Inferior parietal cortex (tissue), 1 donor: ENCODE measurements at regions not wholly inside any gene's neighbourhood (a gene's known extent, or its start where the extent isn't known, plus 50 kb on each side); places are given as distances from the start of the nearest gene placed in this dataset.
"Not testable (repeated sequence)": the region's sequence is repeated elsewhere in the genome, so short reads cannot be mapped to it uniquely, and the experiment has no call there.

Experiments used
- DNase-seq: peaks from one replicate; pipeline ENCODE4 v3.0.0-alpha.2; 2016; ENCODE audit errors: extremely low spot score

GRCh38 chr15:31669158-31669908 lies 342.7 kb downstream of the KLF13 start:
- not testable (repeated sequence) for DNase-seq

- DNase-seq = not testable (repeated sequence)
Observed at GRCh38 chr15:31673263-31673662, 346.6 kb downstream of the KLF13 start.

GRCh38 chr15:31681529-31682259 lies 348.6 kb upstream of the CHRNA7 start:
- not testable (repeated sequence) for DNase-seq

- DNase-seq = not testable (repeated sequence)
Observed at GRCh38 chr15:31687088-31687487, 343.2 kb upstream of the CHRNA7 start.

GRCh38 chr15:31696509-31696908 lies 333.8 kb upstream of the CHRNA7 start:
- DNase-seq = not testable (repeated sequence)

GRCh38 chr15:31705076-31705678 lies 325.1 kb upstream of the CHRNA7 start:
- not testable (repeated sequence) for DNase-seq

- not testable (repeated sequence) for DNase-seq
Observed at GRCh38 chr15:31707944-31708702, 322.2 kb upstream of the CHRNA7 start.

GRCh38 chr15:31708703-31709327 lies 321.5 kb upstream of the CHRNA7 start:
- DNase-seq = not testable (repeated sequence)

GRCh38 chr15:31709479-31709878 lies 320.8 kb upstream of the CHRNA7 start:
- not testable (repeated sequence) for DNase-seq

GRCh38 chr15:31710806-31711205 lies 319.5 kb upstream of the CHRNA7 start:
- DNase-seq = not testable (repeated sequence)

GRCh38 chr15:31715208-31715607 lies 315.1 kb upstream of the CHRNA7 start:
- not testable (repeated sequence) for DNase-seq

- not testable (repeated sequence) for DNase-seq
Observed at GRCh38 chr15:31718625-31719024, 311.7 kb upstream of the CHRNA7 start.

GRCh38 chr15:31719396-31720022 lies 310.8 kb upstream of the CHRNA7 start:
- not testable (repeated sequence) for DNase-seq

- DNase-seq = not testable (repeated sequence)
Observed at GRCh38 chr15:31723019-31723418, 307.3 kb upstream of the CHRNA7 start.

- DNase-seq = not testable (repeated sequence)
Observed at GRCh38 chr15:31724903-31725302, 305.4 kb upstream of the CHRNA7 start.

GRCh38 chr15:31725619-31726018 lies 304.7 kb upstream of the CHRNA7 start:
- not testable (repeated sequence) for DNase-seq

GRCh38 chr15:31727612-31728011 lies 302.7 kb upstream of the CHRNA7 start:
- no peak for DNase-seq

- no peak for DNase-seq
Observed at GRCh38 chr15:31732726-31733125, 297.6 kb upstream of the CHRNA7 start.

- DNase-seq = no peak
Observed at GRCh38 chr15:31733424-31733823, 296.9 kb upstream of the CHRNA7 start.

- DNase-seq = no peak
Observed at GRCh38 chr15:31740203-31740602, 290.1 kb upstream of the CHRNA7 start.

- DNase-seq = no peak
Observed at GRCh38 chr15:31745841-31746240, 284.5 kb upstream of the CHRNA7 start.
